SK-N-SH treated with all-trans-retinoic acid at 6 μM for 48 hours (cell line): ENCODE measurements at regions not wholly inside any gene's neighbourhood (a gene's known extent, or its start where the extent isn't known, plus 50 kb on each side); places are given as distances from the start of the nearest gene placed in this dataset.
"Not testable (repeated sequence)": the region's sequence is repeated elsewhere in the genome, so short reads cannot be mapped to it uniquely, and the experiment has no call there.

ENCODE experiments used
- RARB ChIP-seq: fragments of 250-450 bp; sonication (Bioruptor Pico); IDR thresholded peaks from 2 replicates; pipeline ENCODE4 v1.8.0; 2021; ENCODE audit warnings: mild to moderate bottlenecking, moderate library complexity
- TOX ChIP-seq: fragments of 250-450 bp; sonication (Bioruptor Pico); IDR thresholded peaks from 2 replicates; pipeline ENCODE4 v1.8.0; 2021; ENCODE audit warnings: mild to moderate bottlenecking, moderate library complexity, borderline replicate concordance
- ZC3H10 ChIP-seq: fragments of 250-450 bp; sonication (Bioruptor Pico); IDR thresholded peaks from 2 replicates; pipeline ENCODE4 v1.5.1; 2021; ENCODE audit warnings: mild to moderate bottlenecking, moderate library complexity
- ZNF70 ChIP-seq: fragments of 450-650 bp; formaldehyde crosslinking; IDR thresholded peaks from 2 replicates; pipeline ENCODE4 v1.5.0; 2020; ENCODE audit warnings: mild to moderate bottlenecking, moderate library complexity

DNA sequence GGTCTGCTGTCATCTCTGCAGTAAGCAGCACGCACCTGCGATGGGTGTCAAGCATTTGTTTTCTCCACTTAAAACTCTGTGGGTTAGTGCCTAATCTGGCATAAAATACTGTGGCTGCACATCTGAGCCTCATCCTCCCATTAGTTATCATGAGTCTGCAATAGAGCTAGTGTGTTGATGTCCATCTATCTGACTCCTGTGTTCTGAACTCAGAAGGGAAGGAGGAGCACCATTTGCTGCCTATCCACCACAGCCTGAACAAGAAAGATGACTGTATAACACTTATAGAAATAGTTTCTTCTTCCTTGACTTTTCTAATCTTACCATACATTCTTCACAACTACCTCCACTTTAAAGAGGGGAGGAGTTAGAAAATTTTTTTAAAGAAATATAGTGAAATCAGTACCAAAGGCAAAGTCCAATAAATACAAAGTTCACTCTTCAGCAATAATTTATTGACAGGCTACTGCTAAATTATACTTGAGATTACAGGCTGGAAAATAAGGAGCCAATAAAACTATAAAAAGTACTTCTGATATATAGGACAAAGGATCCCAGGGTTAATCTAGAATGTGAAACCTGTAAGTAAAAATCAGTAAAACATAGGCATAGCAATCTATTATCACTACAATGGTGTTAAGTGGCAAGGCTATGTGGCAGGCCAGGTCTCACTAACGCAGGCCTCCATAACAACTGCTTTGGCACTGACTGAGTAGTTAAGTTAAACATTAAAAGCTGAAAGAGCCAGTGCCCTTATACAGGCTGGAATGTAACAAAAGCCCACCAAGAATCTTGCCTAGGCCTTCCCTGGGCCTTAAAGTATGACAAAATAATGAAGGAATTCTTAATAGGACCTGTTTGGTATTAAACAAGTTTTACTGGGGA lies 70.2 kb downstream of the LGALS9C start:
- not testable (repeated sequence) for TF ChIP-seq ZC3H10; TOX (CRISPR knock-in tag); RARB (CRISPR knock-in tag); ZNF70 (CRISPR knock-in tag)
